ENCODE measurements at regions not wholly inside any gene's neighbourhood (a gene's known extent, or its start where the extent isn't known, plus 50 kb on each side); places are given as distances from the start of the nearest gene placed in this dataset.

DNA sequence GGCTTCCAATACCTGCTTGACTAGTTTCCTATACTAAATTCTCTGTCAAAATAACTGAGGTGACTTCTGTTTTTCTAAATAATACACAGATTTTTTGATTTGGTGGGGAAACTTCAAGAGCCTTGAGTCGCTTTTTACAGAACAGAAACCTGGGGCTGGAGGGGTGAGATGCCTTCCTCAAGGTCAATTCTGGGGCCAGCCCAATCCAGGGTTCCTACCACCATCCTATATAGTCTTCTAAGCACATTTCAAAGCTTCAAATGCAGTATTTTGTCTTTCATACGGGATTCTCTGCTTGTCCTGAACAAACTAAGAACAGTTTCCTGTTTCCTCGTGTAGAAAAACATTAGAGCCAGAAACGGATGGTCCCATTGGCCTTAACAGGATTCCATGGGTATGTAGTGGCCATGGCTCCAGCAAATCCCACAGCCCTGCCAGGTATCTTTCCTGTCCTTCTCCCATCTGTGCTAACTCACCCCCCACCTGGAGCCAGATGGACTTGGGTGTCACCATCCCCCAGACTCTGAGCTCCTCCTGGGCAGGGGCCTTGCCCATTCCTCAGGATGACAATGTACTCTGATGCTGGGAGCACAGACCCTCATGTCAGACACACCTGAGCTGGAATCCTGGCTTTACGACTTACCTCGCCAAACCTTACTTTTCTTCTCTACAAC, 146.9 kb downstream of the KLF13 start:
- no peak for DNase-seq (ENCODE audit: low read depth in 2 of 2)

DNA sequence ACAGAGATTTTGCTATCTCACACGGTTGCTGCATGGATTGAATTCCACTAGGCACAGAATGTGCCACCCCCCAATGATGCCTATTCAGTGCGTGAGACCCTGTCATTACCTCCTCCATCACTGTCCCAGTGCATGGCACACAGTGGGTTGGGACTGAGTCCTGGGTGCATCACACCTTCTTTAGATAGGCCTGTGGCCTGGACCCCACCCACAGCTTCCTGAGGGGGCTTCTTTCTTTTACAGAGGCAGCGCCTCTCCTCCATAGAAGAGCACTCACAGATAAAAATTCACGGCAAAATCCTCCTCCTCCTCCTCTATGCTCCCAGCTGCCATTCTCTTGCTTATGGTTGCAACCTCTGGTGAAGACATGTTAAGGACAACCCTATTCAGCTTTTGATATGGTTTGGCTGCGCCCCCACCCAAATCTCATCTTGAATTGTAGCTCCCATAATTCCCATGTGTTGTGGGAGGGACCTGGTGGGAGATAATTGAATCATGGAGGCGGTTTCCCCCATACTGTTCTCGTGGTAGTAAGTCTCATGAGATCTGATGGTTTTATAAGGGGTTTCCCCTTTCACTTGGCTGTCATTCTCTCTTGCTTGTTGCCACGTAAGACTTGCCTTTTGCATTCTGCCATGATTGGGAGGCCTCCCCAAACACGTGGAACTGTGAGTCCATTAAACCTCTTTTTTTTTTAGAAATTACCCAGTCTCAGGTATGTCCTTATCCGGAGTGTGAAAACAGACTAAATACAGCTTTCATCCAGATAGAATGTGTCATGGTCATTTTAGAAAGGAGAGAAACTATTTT, 147.6 kb downstream of the KLF13 start:
- no peak for DNase-seq (ENCODE audit: low read depth in 2 of 2)

DNA sequence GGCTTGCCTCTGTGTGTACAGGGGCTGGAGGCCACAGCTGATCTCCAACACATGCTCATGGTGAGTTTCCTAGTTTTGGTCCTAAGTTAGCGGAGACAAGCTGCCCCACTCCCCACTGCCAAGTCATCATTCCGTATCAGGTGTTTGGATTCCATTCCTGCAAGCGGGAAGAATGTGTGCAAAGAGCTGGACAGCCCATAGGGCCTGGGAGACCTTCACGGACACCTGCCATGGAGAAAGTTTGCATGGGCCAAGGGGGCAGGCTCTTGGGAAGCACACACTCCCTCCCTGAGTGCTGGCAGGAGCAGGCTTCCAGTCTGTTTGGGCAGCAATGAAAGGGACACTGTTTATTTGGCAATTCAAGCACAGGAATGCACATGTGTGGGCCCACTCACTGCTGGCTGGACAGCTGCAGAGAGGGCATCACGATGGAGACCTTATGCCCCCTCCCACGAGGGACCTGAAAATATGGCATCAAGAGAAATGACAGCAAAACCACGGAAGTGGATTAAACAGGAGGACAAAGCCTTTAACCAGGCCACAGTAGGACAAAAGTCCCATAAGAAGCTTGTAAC, 149.7 kb downstream of the KLF13 start:
- no peak for DNase-seq (ENCODE audit: low read depth in 2 of 2)

DNA sequence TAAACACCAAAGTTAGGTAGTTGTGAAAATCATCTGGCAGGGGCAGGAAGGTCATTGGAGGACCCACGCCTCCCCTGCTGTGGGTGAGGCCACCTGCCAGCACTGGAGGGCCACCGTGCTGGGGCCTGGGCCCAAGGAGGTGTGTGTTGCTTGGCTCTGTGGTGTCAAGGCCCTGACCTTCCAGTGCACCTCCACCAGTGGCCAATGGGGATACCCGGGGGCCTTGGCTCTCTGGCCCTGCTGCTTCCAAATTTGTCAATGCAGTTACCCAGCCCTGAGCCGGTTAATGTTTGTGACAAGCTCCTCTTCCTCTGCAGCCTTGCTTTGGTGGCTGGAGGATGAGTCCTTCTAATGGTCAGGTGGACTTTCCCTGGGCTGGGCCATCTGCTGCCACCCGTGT, 150.2 kb downstream of the KLF13 start:
- DNase-seq (ENCODE audit: low read depth in 2 of 2): no peak

DNA sequence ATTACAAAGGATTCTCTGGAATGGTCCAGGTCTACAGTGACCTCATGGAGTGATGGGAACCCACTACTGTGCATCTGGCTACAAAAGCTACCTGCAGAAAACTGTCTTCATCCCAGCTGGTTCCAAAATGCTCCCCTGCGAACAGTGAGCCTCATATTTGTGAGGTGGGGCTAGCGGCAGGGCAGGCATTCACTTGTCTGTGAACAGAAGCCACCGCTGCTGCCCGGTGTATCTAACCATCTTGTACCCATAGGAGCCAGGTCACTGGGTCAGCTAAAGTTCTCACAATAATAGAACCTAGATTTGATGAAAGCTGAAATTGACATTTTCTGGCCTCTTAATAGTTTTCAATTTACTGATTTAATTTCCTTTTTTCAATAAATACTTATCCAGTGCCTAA, 150.7 kb downstream of the KLF13 start:
- DNase-seq (ENCODE audit: low read depth in 2 of 2): no peak

DNA sequence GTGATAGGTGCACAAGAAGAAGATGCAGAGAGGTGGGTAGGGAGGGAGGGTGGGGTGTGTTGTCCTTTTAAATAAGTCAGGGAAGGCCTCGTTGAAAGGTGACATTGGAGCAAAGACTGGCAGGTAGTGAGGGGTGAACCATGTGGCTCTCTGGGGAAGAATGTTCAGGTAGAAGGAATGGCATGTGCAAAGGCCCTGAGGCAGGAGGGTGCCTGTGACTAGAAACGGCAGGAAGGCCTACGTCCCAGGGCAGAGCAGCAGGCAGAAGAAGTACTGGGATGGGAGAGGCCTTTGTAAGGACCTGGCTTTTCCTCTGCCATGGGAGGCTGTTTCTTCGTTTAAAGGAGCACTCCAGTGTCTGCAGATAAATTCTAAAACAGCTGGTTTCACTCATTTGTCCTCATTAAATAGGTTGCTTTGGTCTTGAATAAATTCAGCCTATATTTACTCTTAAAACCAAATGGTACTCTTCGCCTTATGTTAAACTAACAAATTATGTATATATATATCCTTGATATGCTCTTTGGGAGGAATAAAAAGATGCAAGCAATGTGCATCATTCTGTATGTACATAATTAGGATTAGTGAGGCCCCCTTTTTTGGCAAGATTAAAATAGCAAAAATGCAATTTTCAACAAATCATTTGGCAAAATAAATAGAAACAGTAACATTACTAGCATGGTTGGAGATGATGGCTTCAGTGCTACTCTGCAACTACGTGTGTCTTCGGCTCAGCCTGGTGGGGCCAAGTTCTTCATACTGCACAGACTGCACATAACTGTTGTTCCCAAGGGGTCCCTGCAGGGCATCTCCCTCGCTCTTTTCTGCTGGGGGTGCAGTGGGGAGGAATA, 151.4 kb downstream of the KLF13 start:
- no peak for DNase-seq (ENCODE audit: low read depth in 2 of 2)

DNA sequence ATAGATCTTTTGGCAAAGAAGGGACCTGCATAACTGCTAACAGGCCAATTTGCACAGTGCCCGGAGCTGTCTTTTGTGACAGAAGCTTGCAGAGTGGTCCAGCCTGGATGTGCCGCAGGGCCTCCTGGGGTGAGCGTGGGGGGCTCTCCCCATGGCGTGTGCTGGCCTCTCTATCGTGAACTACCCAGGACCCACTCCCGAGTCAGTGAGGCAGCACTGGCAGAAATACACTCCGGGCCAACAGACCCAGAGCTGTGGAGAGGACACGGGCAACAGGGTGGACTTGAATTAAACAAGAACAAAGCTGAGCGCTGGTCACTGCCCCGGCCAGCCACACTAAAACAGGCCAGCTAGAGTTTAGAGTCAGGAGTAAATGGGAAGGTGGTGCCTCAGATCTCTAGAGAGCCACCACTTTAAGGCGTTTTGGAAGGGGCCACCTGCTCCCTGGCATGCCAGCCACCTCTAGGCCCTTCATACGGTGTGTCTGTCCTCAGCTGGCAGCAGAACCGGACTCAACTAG, 152.1 kb downstream of the KLF13 start:
- DNase-seq (ENCODE audit: low read depth in 2 of 2): no peak

DNA sequence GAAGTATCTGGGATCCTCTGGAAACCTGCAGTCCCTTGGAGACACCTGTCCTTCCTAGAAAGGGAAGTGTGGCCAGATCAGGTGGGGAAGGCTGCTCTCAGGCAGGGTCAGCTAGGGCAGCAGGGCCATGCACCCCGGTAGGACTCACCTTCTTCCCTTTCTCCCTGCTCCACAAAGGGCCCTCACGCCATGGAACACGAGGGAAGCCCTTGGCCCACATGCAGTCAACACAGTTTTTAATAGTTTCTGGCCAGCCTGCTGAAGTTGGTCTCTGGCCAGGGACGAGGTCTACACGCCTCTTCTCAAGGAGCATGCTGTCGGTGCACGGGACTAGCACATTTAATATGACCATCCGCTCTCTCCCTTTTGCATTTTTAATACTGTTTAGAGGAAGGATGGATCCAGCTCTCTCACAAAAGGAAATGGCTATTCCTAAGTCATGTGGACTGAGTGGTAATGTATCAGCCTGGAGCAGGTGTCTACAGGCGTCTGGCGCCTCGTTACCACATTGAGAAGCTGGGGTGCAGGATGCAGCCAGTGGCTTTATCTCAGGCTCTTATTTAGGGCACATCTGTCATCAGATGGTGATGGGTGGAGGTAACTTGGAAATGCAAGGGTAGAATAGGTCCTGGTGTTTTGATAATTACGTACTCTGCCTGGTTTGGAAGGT, 153.9 kb downstream of the KLF13 start:
- no peak for DNase-seq (ENCODE audit: low read depth in 2 of 2)

DNA sequence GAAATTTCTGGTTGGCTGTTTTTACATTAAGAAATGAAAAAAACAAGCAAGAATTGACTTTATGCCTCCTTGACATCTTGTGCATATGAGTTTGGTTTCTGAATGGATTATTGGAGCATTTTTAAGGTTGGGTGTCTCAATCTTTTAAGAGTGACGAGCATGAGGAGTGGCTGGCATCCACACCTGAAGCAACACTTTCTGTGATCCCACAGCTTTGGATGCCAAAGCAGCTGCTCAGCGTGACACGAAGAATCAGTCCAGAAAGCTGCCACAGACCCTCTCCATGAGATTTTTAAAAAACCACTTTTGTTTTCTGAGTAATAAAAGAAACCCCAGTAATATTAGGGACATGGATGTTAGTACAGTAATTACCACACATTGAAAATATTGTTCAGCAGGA, 154.5 kb downstream of the KLF13 start:
- no peak for DNase-seq (ENCODE audit: low read depth in 2 of 2)

DNA sequence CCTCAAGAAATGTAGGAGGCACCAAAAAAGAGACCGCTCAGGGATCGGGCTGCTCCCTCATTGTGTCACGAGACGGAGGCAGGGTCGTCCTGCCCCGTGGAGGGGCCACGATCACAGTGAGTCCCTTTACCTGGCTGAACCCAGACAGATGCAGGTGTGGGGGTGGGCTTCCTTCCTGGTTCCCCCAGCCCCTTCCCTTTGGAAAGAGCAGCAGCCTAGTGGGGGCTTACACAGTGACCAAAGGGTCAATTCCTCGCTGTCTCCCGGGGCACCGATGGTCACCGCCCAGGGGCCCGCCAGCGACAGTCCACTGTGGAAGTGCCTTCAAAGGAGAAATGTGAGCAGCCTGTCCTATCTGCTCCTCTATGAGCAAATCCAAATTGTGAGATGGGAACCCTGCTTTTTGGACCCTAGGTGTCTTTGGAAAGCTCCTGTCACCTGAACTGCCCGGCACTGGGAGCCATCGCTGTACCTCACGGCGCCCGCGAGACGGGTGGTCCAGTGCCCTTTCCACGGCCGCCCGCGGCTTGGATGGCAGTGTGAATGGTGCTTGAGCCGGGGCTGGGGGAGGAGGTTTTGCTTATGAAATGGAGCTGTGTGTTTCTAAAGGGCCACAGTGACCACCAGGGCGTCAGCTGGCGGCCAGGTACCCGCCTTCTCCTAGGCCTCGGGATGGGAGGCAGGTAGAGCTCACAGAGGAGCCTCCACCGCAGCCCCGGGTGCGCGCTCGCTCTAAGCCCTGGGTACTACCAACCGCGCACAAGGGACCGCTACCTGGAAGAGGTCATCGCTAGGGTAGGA, 155.7 kb downstream of the KLF13 start:
- no peak for DNase-seq (ENCODE audit: low read depth in 2 of 2)

DNA sequence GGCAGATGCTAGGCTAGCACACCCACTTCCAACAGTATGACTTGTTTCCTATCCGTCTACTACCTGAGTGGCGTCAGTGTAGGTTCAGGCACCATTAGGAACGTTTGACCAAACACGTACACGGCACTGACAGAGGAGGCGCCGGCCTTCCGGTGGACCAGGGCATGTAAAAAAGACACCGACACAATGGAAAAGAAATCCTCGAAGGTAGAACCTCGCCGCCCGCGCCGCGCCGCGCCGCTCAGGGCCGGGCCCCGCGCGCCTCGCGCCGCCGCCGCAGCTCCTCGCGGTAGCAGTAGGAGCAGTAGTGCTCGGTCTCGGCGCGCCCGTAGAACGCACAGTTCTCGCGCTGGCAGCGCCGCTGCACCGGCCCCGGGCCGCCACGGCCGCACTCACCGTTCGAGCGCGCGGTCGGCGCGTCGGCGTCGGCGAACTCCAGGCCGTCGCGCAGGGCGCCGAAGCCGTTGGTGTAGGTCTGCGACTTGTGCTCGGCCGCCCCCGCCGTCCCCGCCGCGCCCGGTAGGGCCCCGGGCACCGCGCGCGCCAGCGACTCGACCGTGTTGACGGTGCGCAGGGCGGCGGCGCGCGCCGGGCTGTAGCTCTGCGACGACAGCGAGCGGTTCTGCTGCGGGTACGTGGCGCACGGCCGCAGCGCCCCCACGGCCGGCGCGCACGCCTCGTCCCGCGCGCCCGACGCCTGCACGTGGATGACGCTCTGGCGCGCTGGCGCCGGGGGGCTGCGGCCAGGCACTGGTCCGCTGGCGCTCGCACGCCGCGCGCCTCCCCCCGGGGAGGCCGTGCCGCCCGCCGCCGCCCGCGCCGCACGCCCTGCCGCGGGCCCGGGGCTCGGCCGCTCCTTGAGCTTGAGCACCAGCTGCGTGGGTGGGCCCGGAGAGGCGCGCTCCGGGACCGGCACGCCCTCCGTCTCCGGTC, 156.7 kb downstream of the KLF13 start:
- no peak for DNase-seq (ENCODE audit: low read depth in 2 of 2)

DNA sequence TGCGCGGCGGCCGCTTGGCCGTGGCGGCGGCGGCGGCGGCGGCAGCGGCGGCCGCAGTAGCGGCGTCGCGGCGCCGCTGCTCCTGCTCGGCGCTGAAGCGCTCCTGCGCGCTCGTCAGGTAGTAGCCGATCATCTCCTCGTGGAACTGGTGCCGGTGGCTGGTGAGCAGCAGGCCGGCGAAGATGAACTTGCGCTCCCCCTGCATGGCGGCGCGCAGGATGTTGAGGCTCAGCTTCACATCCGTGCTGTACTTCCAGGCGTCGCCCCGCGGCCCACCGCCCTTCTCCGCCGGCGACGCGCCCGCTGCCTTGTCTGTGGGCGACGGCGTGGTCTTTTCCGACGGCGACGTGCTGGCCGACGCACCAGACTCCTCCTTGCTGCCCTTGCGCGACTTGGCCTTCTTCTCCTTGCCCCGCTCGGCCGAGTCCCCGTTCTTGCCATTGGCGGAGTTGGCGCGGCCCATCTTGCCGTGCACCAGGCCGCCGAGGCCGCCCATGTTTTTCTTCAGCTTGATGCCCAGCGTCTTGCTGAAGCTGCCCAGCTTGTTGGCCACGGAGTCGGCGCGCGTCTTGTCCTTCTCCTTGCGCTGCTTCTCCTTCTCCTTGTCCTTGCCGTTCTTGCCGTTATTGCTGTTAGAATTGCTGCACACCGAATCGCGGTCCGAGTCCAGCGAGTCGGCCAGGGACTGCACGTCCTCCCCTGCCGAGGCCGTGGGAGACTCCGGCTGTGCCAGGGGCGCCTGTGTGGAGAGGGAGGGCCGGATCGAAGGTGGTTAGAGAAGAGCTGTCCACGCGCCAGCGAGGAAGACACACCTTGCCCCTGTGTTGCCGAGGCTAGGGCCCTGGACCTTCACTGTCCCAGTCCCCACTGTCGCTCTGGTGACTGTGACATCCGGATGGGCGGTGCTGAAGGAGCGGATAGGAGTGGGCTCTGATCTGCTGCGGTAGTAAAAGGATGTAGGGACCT, 157.6 kb downstream of the KLF13 start:
- no peak for DNase-seq (ENCODE audit: low read depth in 2 of 2)

DNA sequence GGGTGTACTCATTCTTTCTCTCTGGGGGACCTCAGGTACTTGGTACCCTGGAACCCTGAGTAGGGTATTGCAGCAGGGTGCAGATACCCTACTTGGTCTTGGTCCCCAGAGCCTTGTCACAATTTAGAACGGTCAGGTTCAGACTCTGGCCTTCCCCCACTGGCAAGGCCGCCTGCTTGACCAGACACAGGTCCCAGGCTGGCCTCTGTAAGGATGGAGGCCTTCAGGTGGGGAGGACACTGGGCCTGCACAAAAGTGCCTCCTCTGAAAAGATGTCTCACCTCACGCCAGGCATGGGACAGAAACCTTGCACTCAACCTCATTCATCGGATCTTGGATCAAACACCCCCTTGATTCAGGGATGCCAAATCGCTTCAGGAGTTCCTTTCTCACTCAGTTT, 158.4 kb downstream of the KLF13 start:
- no peak for DNase-seq (ENCODE audit: low read depth in 2 of 2)

DNA sequence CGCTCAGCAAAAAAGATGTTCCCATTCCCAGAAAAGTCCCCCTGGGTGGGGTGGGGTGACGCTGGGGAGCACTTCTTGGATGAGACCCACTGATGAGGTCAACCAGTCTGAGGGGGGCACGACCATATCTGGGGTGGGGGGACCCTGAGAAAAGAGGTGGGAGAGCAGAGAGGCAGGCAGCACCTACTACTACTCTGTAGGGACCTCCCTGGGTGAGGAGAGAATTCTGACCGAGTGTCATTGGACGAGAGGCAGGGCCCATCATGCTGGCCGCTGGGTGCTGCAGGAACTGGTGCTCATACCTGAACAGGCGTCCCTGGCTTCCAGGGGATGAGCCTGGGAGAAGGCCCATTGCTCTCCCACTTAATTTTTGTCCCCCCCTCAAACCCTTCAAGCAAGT, 158.8 kb downstream of the KLF13 start:
- no peak for DNase-seq (ENCODE audit: low read depth in 2 of 2)

DNA sequence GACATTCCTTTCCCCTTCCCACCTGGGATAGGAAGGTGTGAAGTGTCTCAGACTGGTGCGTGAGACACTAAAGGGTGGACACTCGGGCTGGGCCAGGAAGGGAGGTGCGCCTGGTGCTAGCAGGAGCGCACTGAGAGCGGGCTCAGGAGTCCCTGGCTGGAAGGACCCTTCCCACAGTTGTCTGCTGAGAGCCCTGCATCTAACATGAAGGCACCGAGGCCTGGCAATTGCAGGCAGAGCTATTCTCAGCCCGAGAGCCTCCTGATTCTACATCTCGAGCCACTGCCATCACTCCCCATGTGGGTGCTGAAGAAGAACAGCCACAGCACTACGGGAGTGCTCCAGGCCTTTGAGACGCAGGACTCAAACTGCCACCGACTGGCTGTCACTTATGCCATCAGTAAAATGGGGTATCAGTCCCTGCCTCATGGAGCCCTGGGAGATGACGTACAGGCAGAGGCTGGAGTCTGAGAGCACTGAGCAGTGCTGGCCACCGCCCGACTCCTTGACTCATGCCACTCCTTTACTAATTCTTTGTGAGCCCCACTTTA, 159.4 kb downstream of the KLF13 start:
- no peak for DNase-seq (ENCODE audit: low read depth in 2 of 2)

DNA sequence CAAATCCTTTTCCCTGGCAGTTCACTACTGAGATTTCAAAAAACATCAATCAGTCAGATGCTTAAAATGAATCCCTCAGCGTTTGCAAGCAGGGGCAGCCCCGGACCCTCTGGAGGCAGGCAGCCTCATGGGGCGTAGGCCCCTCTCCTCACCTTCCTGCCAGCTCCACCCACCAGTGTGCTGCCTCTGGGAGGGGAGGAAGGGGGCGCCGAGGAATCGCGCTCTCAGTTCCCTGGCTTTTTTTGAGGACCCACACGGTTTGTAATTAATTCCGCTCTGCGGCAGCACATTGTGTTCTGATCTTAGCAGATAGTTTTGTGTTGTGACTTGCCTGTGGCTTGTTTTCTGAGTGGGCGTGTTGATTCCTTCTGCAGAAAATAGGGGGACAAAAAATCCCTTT, 159.9 kb downstream of the KLF13 start:
- DNase-seq (ENCODE audit: low read depth in 2 of 2): no peak

DNA sequence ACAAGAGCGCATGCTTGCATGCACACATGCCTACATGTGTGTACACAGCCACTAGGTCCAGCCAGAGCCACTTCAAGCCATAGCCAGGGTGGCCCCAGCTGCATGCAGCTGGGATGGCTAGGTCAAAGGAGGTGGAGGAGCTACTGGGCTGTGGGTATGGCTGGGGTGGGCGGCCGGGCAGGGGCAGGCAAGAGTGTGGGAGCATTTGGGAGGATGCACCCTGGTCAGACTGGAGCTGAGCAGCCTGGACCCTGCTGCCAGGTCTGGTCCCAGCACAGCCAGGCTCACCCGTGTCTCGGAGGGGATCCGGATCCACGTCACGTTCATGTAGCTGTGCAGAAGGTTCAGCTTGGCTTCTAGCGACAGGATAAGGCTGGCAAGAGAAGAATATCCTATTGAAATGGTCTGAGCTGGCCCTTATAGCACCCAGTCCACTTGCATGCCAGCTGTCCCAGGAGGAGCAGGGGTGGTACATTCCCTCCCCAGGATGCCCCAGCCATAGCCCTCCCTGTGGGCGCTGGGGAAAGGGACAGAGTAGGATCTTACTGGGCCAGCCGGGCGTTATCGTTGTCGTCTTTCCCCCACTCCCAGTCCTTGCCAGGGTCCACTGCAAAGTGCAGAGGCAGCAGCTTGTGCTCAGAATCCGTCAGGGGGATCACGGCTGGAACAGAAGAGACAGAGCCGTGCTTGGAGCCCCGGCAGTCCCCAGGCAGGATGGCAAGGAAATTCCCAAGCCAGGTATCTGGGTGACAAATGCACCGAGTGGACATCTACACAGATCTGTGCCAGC, 160.5 kb downstream of the KLF13 start:
- DNase-seq (ENCODE audit: low read depth in 2 of 2): no peak

Data from stimulated activated CD4-positive, alpha-beta T cell treated with anti-CD3 and anti-CD28 coated beads, Interleukin-1b, Interleukin-23, amount 100 ng/mL, for 1 hour (primary cell).